H1 (cell line): ENCODE measurements at regions not wholly inside any gene's neighbourhood (a gene's known extent, or its start where the extent isn't known, plus 50 kb on each side); places are given as distances from the start of the nearest gene placed in this dataset.

Experiments used
- CTCF ChIA-PET: fragments of 300-600 bp; sonication (Branson Sonifier 250); formaldehyde crosslinking; loops from one replicate; lab custom pipeline; 2021; ENCODE audit not compliant: partially characterized antibody; lab: Charles Lee
- POLR2A ChIA-PET: fragments of 300-600 bp; sonication (Branson Sonifier 250); formaldehyde crosslinking; loops from one replicate; lab custom pipeline; 2021; ENCODE audit warnings: inconsistent platforms; ENCODE audit not compliant: partially characterized antibody; lab: Charles Lee
- DNase-seq, 2 experiments: peaks; one replicate each; pipeline versions ENCODE4 v3.0.0 to v3.0.0-alpha.2; 2010 to 2022; ENCODE audit warnings: low spot score in 2 of 2, low read depth in 1 of 2, mixed read lengths in 1 of 2
- FAIRE-seq: peaks from 2 replicates; lab custom pipeline; 2011; peaks lifted over from hg19 to GRCh38; lab: Jason Lieb, UNC
- H2AFZ ChIP-seq: 2 replicates; pipeline ENCODE4 v1.8.1; 2012; ENCODE audit warnings: low read length, inconsistent platforms
- H2AK5ac ChIP-seq: 2 replicates; pipeline ENCODE4 v1.6.1; 2013; ENCODE audit warnings: low read depth, low read length
- H2BK120ac ChIP-seq: replicated peaks from 2 replicates; pipeline ENCODE3; 2013; ENCODE audit warnings: low read depth, low read length, inconsistent platforms
- H2BK12ac ChIP-seq: 2 replicates; pipeline ENCODE4 v1.6.1; 2013; ENCODE audit warnings: low read depth, low read length
- H2BK15ac ChIP-seq: 2 replicates; pipeline ENCODE4 v1.6.1; 2013; ENCODE audit warnings: low read length
- H2BK20ac ChIP-seq: 2 replicates; pipeline ENCODE4 v1.6.1; 2013; ENCODE audit warnings: low read length
- H2BK5ac ChIP-seq: 2 replicates; pipeline ENCODE4 v1.6.1; 2013; ENCODE audit warnings: low read depth, low read length
- H3K14ac ChIP-seq: 2 replicates; pipeline ENCODE4 v1.6.1; 2013; ENCODE audit warnings: inconsistent platforms; ENCODE audit not compliant: insufficient read length
- H3K18ac ChIP-seq: 2 replicates; pipeline ENCODE4 v1.6.1; 2013; ENCODE audit warnings: low read length; ENCODE audit errors: extremely low read depth
- H3K23ac ChIP-seq: 2 replicates; pipeline ENCODE4 v1.6.1; 2013; ENCODE audit warnings: inconsistent platforms; ENCODE audit not compliant: insufficient read length
- H3K23me2 ChIP-seq: 2 replicates; pipeline ENCODE4 v1.6.1; 2013; ENCODE audit warnings: low read depth, low read length
- H3K27ac ChIP-seq: 2 replicates; pipeline ENCODE4 v1.6.1; 2011; ENCODE audit warnings: low read depth, low read length, inconsistent platforms
- H3K27me3 ChIP-seq, 4 experiments: replicated peaks in 1 of 4; 1 replicate in 1 of 4; 2 replicates in 3 of 4; pipeline versions ENCODE4 v1.6.1 to v1.8.1; 2011 to 2013; ENCODE audit warnings: low read length in 3 of 4, mild to moderate bottlenecking in 3 of 4, inconsistent platforms in 2 of 4, mixed read lengths in 2 of 4, moderate library complexity in 1 of 4; ENCODE audit not compliant: control insufficient read depth in 3 of 4, insufficient read depth in 3 of 4; ENCODE audit errors: extremely low read depth in 1 of 4
- H3K36me3 ChIP-seq, 4 experiments: 2 replicates each; pipeline versions ENCODE4 v1.6.1 to v1.8.1; 2011 to 2013; ENCODE audit warnings: mild to moderate bottlenecking in 4 of 4, low read length in 3 of 4, moderate library complexity in 2 of 4, control low read depth in 1 of 4, inconsistent platforms in 1 of 4; ENCODE audit not compliant: insufficient read depth in 4 of 4, control insufficient read depth in 2 of 4
- H3K4ac ChIP-seq: replicated peaks from 2 replicates; pipeline ENCODE3; 2013; ENCODE audit warnings: low read length, low read depth, mixed read lengths, inconsistent platforms; ENCODE audit not compliant: insufficient read length
- H3K4me1 ChIP-seq, 4 experiments: replicated peaks in 1 of 4; 1 replicate in 1 of 4; 2 replicates in 3 of 4; pipeline versions ENCODE4 v1.6.1 to v1.8.1; 2011 to 2013; ENCODE audit warnings: low read length in 3 of 4, inconsistent platforms in 2 of 4, mixed read lengths in 1 of 4; ENCODE audit not compliant: insufficient read depth in 4 of 4, control insufficient read depth in 3 of 4
- H3K4me2 ChIP-seq, 2 experiments: 2 replicates each; pipeline versions ENCODE4 v1.6.1 to v1.8.1; 2011 to 2013; ENCODE audit warnings: low read depth in 2 of 2, low read length in 2 of 2, control low read depth in 1 of 2, inconsistent platforms in 1 of 2, mild to moderate bottlenecking in 1 of 2; ENCODE audit not compliant: insufficient read depth in 1 of 2
- H3K4me3 ChIP-seq, 4 experiments: fragments of 200-600, 300-600 bp in 1 of 4; sonication (generic), shearing (Covaris generic), sonication (Bioruptor Twin) in 1 of 4; 2 replicates each; pipeline versions ENCODE4 v1.5.1 to v1.8.1; 2011 to 2016; ENCODE audit warnings: low read length in 4 of 4, low read depth in 3 of 4, control low read depth in 2 of 4, inconsistent platforms in 2 of 4, mild to moderate bottlenecking in 2 of 4, mixed read lengths in 1 of 4, moderate library complexity in 1 of 4; ENCODE audit not compliant: insufficient read depth in 2 of 4; ENCODE audit errors: extremely low read depth in 1 of 4
- H3K56ac ChIP-seq: replicated peaks from 2 replicates; pipeline ENCODE3; 2013; ENCODE audit warnings: low read depth, mild to moderate bottlenecking, mixed read lengths, low read length, inconsistent platforms; ENCODE audit not compliant: insufficient read length
- H3K79me1 ChIP-seq: 2 replicates; pipeline ENCODE4 v1.6.1; 2013; ENCODE audit warnings: low read depth, low read length, control low read depth
- H3K79me2 ChIP-seq, 2 experiments: 2 replicates each; pipeline versions ENCODE4 v1.6.1 to v1.8.1; 2012 to 2013; ENCODE audit warnings: low read length in 2 of 2, mild to moderate bottlenecking in 2 of 2, inconsistent platforms in 1 of 2; ENCODE audit not compliant: insufficient read depth in 2 of 2, control insufficient read depth in 1 of 2
- H3K9ac ChIP-seq, 4 experiments: replicated peaks in 1 of 4; 1 replicate in 1 of 4; 2 replicates in 3 of 4; pipeline versions ENCODE4 v1.6.1 to v1.8.1; 2011 to 2013; ENCODE audit warnings: low read depth in 3 of 4, low read length in 3 of 4, control low read depth in 2 of 4, mild to moderate bottlenecking in 2 of 4, moderate library complexity in 2 of 4, inconsistent platforms in 1 of 4; ENCODE audit errors: extremely low read depth in 1 of 4
- H3K9me3 ChIP-seq, 2 experiments: 2 replicates each; pipeline versions ENCODE4 v1.6.1 to v1.8.1; 2012 to 2013; ENCODE audit warnings: mild to moderate bottlenecking in 2 of 2, moderate library complexity in 2 of 2, control low read depth in 1 of 2, inconsistent platforms in 1 of 2, low read depth in 1 of 2, low read length in 1 of 2, mixed read lengths in 1 of 2; ENCODE audit not compliant: insufficient read depth in 2 of 2
- H4K20me1 ChIP-seq, 2 experiments: replicated peaks in 1 of 2; 2 replicates each; pipeline versions ENCODE3 to v1.8.1; 2011 to 2013; ENCODE audit warnings: inconsistent platforms in 2 of 2, low read length in 2 of 2, mild to moderate bottlenecking in 1 of 2; ENCODE audit not compliant: insufficient read depth in 2 of 2, control insufficient read depth in 1 of 2
- H4K5ac ChIP-seq: 2 replicates; pipeline ENCODE4 v1.6.1; 2013; ENCODE audit warnings: low read length, low read depth, mixed read lengths, inconsistent platforms; ENCODE audit not compliant: insufficient read length
- H4K8ac ChIP-seq: 2 replicates; pipeline ENCODE4 v1.8.0; 2013; ENCODE audit warnings: mild to moderate bottlenecking, moderate library complexity, low read length, inconsistent platforms; ENCODE audit not compliant: insufficient read depth; ENCODE audit errors: extremely low read depth
- H4K91ac ChIP-seq: replicated peaks from 2 replicates; pipeline ENCODE3; 2013; ENCODE audit warnings: low read length, mixed read lengths, inconsistent platforms; ENCODE audit not compliant: insufficient read length
- FOSL1 ChIP-seq: IDR thresholded peaks from 2 replicates; pipeline ENCODE4 v1.6.1; 2011; ENCODE audit warnings: mild to moderate bottlenecking, low read depth, low read length, moderate library complexity; ENCODE audit not compliant: insufficient read depth
- SUZ12 ChIP-seq: fragments of 200-600 bp; sonication (generic); IDR thresholded peaks from 2 replicates; pipeline ENCODE4 v1.6.1; 2012; ENCODE audit warnings: mild to moderate bottlenecking, inconsistent platforms, low read length, moderate library complexity, mixed read lengths
- WGBS, 2 experiments: shearing (Covaris generic) in 1 of 2; methylation state at CpG; one replicate each; pipeline versions ENCODE4 v1.1.6 to v1.1.7; 2013 to 2015; ENCODE audit warnings: low lambda C conversion rate in 2 of 2, mixed read lengths in 2 of 2, inconsistent platforms in 1 of 2, low coverage in 1 of 2, missing lambda C conversion rate in 1 of 2; ENCODE audit not compliant: insufficient replicate concordance in 2 of 2, insufficient coverage in 1 of 2, insufficient read length in 1 of 2; ENCODE audit errors: extremely low coverage in 1 of 2, missing lambda C conversion rate in 1 of 2; 5-methylcytosine and 5-hydroxymethylcytosine counted together

- Histone ChIP-seq H3K79me1 (no peaks in the 10 kb centered on the region), H3K56ac (no peak overlapping the region), H3K79me2 (no peaks in the 10 kb centered on the region), H2AK5ac (no peak overlapping the region), H3K23ac (no peak overlapping the region), H3K4me3 (no peak overlapping the region), H2BK120ac (no peak overlapping the region), H3K4ac (no peak overlapping the region), H3K9ac (no peak overlapping the region), H4K8ac (no peak overlapping the region), H2BK15ac (no peak overlapping the region), H3K14ac (no peak overlapping the region), H2BK20ac (no peak overlapping the region), H3K18ac (no peak overlapping the region), H3K9me3 (no peaks in the 10 kb centered on the region; a peak in 1 of 4 replicates), H3K27me3 (peaks cover 0 to 1% (median 0%) of the 10 kb centered on the region in 4 experiments; a peak in 1 of 7 replicates), H2AFZ (no peak overlapping the region), H3K27ac (no peak overlapping the region), H4K20me1 (no peaks in the 10 kb centered on the region), H4K5ac (no peak overlapping the region), H3K36me3 (no peaks in the 10 kb centered on the region), H3K4me2 (no peak overlapping the region), H3K4me1 (no peaks in the 10 kb centered on the region), H4K91ac (no peak overlapping the region), H3K23me2 (no peaks in the 10 kb centered on the region), H2BK12ac (no peak overlapping the region), H2BK5ac (no peak overlapping the region)
- DNase-seq (no peak), FAIRE-seq (no peak)
- 99% methylated on average over 3 of the region's 3 CpGs; no CpG with 5 or more reads in 1 of the 2 experiments for WGBS, 2 experiments
- POLR2A ChIA-PET, result no interaction called here
- CTCF ChIA-PET, result interaction anchor here (0.6 to 1.6 kb wide), 5 partner anchors 9 to 308 kb away, joined by 3 to 6 read pairs (median 4); no protein-coding TSS in a partner anchor
- TF ChIP-seq FOSL1 (no peak), SUZ12 (no peak)
These were observed 165.6 kb upstream of the MIR17HG start for GRCh38 chr13:91181892-91182291.
